DMS153 treated with DMSO at 0.1 percent for 48 hours (cell line): ENCODE measurements at regions not wholly inside any gene's neighbourhood (a gene's known extent, or its start where the extent isn't known, plus 50 kb on each side); places are given as distances from the start of the nearest gene placed in this dataset.
"Not testable (repeated sequence)": the region's sequence is repeated elsewhere in the genome, so short reads cannot be mapped to it uniquely, and the experiment has no call there.

Source experiments
- DNase-seq: peaks from one replicate; lab custom pipeline; 2025; ENCODE audit not compliant: unreplicated experiment; lab: John Stamatoyannopoulos, UW

DNA sequence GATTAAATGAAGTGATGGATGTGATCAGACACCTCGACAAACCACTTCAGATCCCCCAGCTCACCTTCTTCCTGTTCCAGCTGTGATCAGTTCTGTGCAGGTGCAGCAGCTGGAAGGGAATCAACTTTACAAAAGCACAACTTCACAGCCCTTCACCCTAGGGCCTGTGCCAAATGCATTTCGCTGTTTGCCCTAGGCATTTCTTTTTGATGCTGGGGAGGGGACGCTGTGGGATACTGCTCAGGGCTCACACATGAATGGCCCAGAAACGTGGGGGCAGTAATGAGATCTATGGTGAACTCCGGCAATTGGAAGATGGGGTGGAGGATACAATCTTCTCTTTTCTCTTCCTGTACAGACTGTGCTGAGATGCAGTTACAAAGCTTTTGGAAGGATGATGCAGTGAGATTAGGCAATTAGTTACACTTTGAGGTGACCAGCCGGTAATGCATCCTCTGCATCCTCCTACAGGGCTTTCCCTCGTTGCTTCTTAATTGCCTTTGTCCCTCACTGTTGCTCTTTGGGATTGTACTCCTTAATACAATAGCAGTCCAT lies 215.1 kb upstream of the PITX2 start:
- no peak for DNase-seq

DNA sequence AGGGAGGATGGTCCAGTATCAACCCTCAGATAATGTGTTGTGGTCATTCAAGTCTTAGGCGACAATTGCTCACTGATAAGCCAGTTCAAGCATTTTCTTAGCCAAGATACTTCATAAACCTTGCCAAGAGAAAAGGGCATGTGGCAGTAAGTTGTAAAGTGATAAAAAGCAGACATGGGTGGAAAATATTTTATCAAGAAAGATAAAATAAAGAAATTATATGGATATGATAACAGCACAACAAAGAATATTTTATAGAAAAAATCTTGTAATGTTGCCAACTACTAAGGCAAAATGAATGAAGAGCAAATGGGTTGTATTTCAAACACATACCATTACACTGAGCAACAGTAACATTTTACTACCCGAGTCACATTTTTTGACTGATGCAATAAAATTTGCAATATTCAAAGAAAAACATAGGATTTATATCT lies 217.4 kb upstream of the PITX2 start:
- DNase-seq = no peak

DNA sequence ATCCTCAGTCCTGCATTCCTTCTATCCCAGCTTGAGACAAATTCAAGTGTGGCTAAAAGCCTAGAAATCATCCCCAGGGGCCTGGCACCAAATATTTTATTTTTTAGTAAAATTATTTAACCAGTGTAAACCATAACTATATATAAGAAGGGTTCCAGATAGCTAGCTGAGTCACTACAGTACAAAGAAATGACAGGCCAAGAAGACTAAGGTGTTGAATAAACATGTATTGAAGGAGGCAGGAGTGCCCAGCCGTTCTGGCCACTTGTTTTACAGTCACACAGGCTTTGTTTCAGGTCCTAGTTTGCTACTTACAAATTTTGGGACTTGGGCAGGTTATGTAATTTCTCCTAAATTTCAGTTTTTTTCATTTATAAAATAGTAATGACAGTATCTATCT lies 225.9 kb upstream of the PITX2 start:
- DNase-seq = no peak

DNA sequence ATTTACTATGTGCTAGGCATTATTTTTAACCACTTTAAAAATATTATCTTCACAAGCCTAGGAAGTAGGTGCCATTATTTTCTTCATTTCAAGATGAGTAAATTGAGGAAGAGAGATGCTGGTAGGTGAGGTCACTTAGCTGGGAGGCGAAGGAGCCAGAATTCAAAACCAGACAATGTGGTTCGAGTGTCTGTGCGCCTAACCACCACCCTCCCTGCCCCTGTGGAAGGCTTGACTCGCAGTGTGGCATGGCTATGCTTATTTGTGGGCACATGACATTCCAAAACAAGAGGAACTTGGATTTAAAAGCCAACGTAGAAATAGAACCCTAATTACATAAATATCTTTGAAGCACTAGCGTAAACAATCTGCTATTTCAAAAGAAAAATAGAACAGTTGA lies 226.6 kb upstream of the PITX2 start:
- DNase-seq = no peak

DNA sequence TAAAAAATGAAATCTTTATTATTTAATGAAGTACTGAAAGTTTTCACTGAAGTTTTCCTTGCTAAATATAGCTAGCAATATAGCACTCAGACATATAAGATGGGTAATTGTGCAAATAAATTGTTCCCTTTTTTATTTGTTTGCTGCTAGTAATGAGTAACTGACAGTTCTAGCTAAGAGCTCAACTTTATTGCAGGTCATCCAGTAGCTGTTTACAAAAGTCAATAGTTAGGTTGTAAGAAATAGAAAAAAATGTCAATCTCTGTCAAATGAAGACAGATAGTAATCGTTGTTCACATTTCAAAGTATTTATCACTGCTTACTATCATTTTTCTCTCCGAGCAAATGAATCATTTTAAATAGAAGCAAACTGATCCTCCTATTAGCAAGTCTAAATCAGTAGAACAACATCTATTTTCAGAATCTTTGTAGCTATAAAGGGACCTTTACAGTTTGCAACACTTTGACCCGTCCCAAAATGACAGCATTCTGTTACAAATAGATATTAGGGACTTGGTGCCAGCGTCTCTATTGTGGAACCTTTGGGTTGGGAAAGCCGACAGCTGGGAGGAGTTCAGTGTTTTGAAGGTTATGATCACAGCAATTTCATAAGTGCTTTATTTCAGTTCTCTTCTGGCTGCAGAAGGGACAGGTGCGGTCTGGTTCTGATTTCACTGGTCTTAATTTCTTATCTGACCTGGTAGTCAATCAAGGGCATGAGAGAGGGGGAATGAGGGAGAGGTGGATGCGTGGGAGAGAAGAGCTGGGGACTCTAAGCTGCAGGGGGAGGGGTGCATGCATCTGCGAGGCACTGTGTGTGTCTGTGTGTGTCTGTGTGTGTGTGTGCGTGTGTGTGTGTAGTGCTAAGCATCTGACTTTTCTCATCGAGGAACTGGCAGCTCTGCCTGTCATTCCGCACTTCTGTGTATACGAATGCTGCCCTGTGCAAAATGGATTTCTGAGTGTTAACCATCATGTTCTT lies 227.9 kb upstream of the PITX2 start:
- no peak for DNase-seq

DNA sequence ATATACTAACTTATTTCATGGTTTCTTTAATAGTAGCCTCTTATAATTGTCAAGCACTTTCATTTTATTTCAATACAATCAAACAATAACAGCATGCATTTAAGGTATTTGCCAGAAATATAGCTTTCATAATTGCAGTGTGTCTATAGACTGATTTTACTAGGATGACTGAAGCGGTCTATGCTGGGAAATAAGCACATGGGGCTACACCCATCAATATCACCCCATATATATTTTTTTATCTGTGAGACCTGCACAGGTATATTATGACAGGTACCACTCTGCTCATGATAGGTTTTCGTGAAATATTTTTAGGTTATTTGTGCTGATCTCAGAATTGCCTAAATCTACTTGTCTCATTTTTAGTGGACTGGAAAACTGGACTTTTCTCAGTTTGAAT lies 229.1 kb upstream of the PITX2 start:
- no peak for DNase-seq

DNA sequence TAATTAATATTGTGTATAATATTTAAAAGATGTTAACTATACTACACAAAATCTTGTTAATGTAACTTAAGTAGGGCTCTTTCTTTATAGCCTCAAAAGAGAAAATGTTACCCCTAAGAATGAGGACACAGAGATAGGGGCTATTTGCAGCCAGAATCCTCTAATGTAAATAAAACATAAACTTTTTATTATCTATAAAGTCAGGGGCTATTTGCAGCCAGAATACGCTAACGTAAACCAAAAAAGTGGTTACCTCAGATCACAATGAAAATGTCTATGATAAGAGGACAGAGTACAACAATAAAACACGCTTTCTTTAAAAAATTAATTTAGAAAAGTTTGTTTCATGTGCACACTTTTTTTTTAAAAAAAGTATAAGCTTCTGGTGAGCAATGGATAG lies 229.9 kb upstream of the PITX2 start:
- DNase-seq = no peak

DNA sequence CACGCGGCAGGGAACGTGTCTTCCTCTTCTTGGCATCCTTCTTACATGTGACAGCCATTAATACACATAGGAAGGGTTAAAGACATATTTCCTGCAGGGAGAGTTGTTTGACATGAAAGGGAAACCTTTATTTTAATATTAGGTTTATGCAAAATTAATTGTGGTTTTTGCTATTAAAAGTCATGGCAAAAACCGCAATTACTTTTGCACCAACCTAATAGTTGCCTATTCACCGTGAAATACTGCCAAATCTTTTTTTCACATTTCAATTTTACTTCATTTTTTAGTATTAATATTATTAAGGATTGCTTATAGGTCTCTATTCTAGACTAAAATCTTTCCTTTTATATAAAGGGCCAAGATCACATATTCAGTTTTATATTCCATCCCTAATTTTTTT lies 230.4 kb upstream of the PITX2 start:
- DNase-seq = no peak

DNA sequence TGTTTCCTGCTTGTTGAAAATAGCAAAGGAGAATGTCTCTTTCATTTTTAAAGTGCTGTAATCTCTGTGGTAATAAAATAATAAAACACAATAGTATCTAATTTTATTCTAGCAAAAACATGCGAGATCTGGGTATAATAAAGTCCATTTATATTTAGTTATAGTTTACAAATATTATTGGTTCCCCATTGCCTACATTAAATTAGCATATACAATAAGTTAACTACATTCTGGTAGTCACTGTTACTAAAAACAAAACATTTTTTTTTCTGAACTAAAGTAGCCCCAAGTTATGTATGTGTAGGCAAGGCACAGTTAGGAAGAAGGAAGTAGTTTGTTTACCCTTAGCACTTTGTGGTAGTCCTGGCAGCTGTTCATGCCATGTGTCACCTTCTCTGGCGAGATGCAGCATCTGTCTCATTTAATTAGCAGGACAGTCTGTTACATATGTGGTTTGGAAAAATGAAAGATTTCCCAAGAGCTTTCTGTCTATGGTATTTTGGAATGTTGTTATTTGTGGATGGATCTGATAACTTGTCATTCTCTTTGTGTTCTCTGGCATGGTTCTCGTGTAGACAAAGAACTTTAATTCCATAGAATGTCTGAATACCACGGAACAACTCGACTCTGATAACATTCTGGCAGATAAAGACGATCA lies 231.3 kb upstream of the PITX2 start:
- DNase-seq = no peak

DNA sequence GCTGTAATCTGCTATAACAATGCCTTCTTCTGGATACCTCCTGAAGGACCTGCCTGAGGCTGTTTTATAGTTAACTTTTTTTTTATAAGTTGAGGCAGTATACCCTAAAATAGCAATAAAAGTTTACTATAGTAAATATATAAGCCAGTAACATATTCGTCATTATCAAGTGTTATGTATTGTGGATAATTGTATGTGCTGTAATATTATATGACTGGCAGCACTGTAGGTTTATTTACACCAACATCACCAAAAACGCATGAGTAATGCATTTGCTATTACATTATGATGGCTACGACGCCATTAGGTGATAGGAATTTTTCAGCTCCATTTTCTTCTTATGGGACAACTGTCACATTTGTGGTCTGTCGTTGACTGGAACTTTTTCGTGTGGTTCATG lies 237.2 kb upstream of the PITX2 start:
- no peak for DNase-seq

DNA sequence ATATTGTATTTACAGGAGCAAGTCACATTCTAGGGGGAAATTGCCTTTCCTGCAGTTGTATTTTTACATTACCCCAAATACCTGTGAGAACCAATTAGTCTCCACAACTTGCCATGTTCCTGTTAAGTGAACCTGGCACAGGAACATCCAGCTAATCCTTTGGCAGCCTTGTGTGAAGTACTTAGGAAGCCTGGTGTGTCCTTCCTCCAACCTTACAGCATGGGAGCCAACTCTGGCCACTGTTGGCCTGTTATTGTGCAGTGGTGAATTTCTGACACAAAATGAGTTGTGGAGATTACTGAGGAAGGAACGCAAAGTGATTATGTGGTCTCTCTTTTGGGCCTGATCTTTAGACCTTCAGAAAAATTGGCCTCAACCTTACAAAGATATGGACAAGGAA lies 238.0 kb upstream of the PITX2 start:
- DNase-seq = no peak

DNA sequence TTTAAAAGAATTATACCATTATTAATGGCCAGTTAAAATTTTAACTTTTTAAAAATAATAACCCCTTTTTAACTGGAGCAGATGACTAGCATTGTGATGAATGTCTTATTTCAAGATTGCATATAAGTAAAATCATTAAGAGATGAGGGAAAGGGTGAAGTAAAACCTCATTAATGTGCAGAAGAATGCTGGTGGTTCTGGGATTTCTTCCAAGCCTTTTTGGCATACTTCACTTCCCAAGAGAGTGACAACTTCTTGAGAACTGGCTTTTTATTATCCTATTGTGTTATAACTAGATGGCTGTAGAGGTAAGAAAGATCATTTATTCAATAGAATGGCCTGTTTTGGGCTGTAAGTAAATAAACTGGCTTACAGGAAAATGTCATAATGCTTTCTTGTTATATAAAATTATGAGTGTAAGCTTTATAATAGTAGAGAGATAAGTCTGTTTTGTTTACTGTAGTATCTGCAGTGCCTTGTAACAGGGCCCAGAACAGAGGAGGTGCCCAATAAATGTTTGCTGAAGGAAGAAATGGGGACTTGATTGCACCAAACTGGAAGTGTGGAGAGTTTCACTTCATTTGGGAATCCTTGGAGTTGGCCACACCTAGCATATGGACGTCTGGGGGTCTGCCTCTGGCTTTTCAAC lies 242.9 kb upstream of the PITX2 start:
- DNase-seq = no peak

DNA sequence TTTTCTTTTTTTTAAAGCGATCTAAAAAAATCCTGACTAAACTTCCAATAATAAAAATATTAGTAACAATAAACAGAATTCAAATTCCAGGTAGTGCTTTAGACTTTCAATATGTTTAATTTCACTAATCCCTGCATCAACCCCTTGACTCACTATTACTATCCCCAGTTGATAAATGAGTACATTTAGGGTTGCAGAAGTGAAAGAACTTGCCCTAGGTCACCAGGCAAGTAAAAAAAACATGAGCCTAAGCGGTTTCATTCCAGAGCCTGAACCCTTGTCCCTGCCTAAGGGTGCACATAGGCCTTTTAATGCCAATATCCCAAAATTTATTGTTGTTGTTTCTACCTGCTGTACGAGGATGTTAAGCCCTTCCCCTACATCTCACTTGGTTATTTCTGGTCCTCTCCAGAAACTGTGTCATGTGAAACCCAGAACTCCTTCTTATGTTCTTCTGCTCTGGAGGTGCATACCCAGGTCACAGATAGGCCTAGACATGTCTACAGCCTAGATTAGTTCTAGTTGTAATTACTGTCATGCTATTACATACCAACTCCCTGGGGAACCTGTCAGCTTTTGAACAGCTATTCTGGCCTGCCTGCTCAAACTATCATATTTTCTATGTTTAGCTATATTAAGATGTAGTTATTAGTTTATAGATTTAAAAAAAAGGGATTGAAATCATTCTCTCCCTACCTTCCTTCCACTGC lies 244.5 kb upstream of the PITX2 start:
- DNase-seq = no peak

DNA sequence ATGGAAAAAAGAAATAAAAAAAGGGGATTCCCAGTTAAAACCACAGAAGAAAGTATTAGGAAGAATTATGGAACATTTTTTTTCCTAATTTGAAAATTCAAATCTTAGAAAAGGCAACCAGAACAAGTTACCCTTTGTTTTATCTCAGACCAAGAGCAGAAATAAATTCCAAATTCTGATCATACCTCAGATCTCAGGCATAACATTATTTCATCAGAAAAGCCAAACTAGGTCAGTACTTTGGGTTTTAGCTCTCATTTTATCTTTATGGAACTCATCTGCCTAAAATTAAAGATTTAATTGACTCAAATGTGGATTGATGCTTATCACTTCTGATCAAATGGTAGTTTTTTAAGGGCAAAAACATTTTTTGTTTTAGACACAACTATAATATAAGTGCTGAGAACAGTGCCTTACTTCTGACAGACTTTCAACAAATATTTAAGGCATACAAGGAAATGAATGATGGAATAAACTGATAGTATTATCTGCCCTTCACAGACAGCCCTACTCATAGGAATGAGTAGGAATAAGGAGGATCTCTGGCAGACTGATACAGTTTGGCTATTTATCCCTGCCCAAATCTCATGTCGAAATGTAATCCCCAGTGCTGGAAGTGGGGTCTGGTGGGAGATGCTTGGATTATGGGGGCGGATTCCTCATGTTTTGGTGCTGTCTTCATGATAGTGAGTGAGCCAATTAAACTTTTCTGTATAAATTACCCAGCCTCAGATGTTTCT lies 245.3 kb upstream of the PITX2 start:
- DNase-seq = no peak

DNA sequence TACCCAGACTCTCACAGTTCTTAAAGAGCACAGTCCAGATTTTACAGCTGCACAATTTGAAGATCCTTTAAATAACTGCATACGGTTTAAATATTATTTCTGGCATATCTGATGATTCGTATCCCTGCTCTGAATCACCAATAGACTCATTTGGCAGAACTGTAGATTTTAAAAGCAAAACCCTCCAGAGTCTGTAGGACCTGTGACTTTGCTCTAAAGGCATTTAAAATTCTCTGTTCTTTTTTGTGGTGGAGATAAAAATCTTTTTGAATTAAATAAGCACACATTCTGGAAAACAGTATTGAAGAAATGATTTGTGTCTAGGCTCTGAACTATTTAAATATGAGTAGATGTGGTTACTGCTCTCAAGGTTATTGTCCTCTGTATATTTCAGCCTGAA lies 246.2 kb upstream of the PITX2 start:
- DNase-seq = no peak

DNA sequence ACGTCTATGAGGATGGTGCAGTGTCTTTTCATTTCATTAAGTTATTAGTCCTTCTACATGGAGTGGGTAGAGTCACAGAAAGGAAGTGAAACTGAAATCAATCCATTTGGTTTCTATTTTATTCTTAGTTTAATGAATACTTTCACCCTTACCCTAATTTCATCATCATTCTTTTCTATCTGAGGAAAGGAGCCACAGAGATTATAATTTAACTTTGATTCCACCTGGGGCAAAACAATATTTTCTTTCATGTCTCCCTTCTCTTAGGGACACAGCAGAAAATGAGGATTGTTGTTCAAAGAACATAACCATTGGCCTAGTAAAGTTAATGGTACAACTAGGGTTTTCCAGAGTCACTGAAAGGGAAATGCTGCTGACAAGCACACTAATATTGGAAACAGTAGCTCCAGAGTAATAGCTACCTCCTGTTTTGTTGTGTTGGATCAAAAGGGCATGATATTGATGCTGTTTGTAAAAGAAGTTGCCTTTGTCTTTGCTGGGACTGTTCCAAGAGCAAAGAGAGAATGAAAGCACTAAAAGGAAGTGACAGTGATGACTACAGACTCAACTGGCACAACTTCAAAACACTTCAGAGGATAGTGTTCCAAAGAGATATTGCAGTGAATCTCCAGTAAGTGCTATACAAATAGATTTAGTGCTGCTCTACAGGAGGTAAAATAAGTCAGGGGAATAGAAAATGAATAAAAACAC lies 247.1 kb upstream of the PITX2 start:
- DNase-seq = peak; percentile 25

DNA sequence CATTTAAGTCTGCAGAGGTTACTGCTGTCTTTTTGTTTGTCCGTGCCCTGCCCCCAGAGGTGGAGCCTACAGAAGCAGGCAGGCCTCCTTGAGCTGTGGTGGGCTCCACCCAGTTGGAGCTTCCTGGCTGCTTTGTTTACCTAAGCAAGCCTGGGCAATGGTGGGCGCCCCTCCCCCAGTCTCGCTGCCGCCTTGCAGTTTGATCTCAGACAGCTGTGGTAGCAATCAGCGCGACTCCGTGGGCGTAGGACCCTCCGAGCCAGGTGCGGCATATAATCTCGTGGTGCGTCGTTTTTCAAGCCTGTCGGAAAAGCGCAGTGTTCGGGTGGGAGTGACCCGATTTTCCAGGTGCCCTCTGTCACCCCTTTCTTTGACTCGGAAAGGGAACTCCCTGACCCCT lies 253.3 kb upstream of the PITX2 start:
- not testable (repeated sequence) for DNase-seq

DNA sequence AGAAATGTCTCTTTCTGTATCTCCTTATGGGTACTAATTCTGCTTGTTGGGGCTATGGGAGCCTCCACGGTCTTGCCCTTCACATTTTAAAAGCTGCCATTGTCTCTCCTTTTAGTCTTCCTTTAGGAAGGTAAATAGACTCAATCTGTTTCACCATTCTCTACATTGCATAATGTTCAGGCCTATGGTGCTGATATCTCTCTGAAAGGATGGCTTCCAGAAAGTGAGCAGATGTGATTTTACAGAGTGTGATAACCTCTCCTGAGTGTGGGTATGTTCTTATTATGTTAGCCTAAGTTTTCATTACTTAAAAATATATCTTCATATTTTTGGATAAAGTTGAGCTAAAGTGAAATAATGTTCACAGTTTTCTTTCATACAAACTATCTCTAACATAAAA lies 254.0 kb upstream of the PITX2 start:
- no peak for DNase-seq

DNA sequence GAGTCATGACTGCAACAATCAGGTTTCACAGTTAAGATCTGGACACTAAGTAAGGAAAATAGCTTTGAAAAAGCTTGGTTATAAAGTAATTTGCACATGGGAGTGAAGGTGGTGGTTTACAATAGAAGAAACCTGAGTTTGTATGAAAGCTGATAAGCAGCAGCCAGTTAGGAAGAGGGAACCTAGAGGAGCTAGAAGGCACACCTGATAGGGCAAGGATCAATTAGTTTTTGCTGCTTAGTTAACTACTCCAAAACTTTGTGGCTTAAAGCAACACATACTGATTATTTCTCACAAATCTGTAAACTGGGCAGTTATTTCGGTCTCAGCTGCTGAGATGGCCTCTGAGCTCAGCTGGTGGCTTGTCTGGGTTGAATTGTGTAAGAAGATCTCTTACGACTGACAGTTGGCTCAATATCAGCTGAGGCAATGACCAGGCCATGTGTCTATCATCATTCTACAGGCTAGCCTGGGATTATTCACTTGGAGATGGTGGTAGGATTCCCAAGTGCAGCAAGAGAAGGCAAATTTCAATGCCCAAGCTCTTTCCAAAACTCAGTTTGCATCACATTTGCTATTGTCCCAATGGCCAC lies 255.0 kb upstream of the PITX2 start:
- DNase-seq = no peak
